ENCODE measurements at regions not wholly inside any gene's neighbourhood (a gene's known extent, or its start where the extent isn't known, plus 50 kb on each side); places are given as distances from the start of the nearest gene placed in this dataset.
"Not testable (repeated sequence)": the region's sequence is repeated elsewhere in the genome, so short reads cannot be mapped to it uniquely, and the experiment has no call there.

GRCh38 chr21:27771938-27772483 is 805.1 kb upstream of the ADAMTS5 start:
- no peak overlapping the region for H3K4me3 ChIP-seq (ENCODE audit: low read depth, low read length)
- no peak for TF ChIP-seq CTCF (IDR thresholded peaks at IDR 0.05; ENCODE audit: insufficient read depth, low read length)
- DNase-seq (ENCODE audit: low read depth), result no peak

- TF ChIP-seq CTCF (IDR thresholded peaks at IDR 0.05; ENCODE audit: insufficient read depth, low read length), result no peak
- H3K4me3 ChIP-seq (ENCODE audit: low read depth, low read length), result no peak overlapping the region
- peak; percentile 10 for DNase-seq (ENCODE audit: low read depth)
Observed at GRCh38 chr21:27769763-27770162, 802.9 kb upstream of the ADAMTS5 start.

GRCh38 chr21:27768046-27768637 is 801.3 kb upstream of the ADAMTS5 start:
- not testable (repeated sequence) for H3K4me3 ChIP-seq (ENCODE audit: low read depth, low read length); DNase-seq (ENCODE audit: low read depth)

GRCh38 chr21:27764056-27764455 is 797.2 kb upstream of the ADAMTS5 start:
- TF ChIP-seq CTCF (IDR thresholded peaks at IDR 0.05; ENCODE audit: insufficient read depth, low read length), result no peak
- DNase-seq (ENCODE audit: low read depth), result no peak

GRCh38 chr21:27761623-27762022 is 794.7 kb upstream of the ADAMTS5 start:
- peak; percentile 35 for DNase-seq (ENCODE audit: low read depth)
- H3K4me3 ChIP-seq (ENCODE audit: low read depth, low read length), result no peak overlapping the region
- no peak for TF ChIP-seq CTCF (IDR thresholded peaks at IDR 0.05; ENCODE audit: insufficient read depth, low read length)

More at GRCh38 chr21:27764056-27764455, 797.2 kb upstream of the ADAMTS5 start:
- H3K4me3 ChIP-seq (ENCODE audit: low read depth, low read length), result no peak overlapping the region

GRCh38 chr21:27759820-27760219 is 792.9 kb upstream of the ADAMTS5 start:
- no peak for TF ChIP-seq CTCF (IDR thresholded peaks at IDR 0.05; ENCODE audit: insufficient read depth, low read length)
- peak; percentile 16 for DNase-seq (ENCODE audit: low read depth)
- H3K4me3 ChIP-seq (ENCODE audit: low read depth, low read length), result no peak overlapping the region

- peak; percentile 25 for TF ChIP-seq CTCF (IDR thresholded peaks at IDR 0.05; ENCODE audit: insufficient read depth, low read length)
- DNase-seq (ENCODE audit: low read depth), result no peak
- no peak overlapping the region for H3K4me3 ChIP-seq (ENCODE audit: low read depth, low read length)
Observed at GRCh38 chr21:27759091-27759659, 792.3 kb upstream of the ADAMTS5 start.
